ENCODE measurements at regions not wholly inside any gene's neighbourhood (a gene's known extent, or its start where the extent isn't known, plus 50 kb on each side); places are given as distances from the start of the nearest gene placed in this dataset.

GRCh38 chr11:35886759-35887158 lies 57.1 kb upstream of the LDLRAD3 start:
- Histone ChIP-seq H3K27ac (ENCODE audit: extremely low read length, insufficient read depth, low read length) (no peak overlapping the region), H3K36me3 (replicated peaks in 1 of 2; ENCODE audit: control insufficient read depth in 1 of 2, insufficient read depth in 2 of 2, low read length in 2 of 2) (no peaks in the 10 kb centered on the region), H3K4me3 (replicated peaks in 1 of 3; ENCODE audit: insufficient read depth in 1 of 3, low read depth in 2 of 3, low read length in 3 of 3) (no peak overlapping the region), H3K9ac (ENCODE audit: insufficient read depth, low read depth, low read length) (no peak overlapping the region), H3K9me3 (ENCODE audit: low read length) (no peaks in the 10 kb centered on the region), H3K27me3 (ENCODE audit: control insufficient read depth in 1 of 2, insufficient read depth in 2 of 2, low read length in 2 of 2) (peaks cover 0 to 16% of the 10 kb centered on the region in 2 experiments; a peak in 3 of 5 replicates), H3K4me1 (ENCODE audit: insufficient read depth, low read length) (no peaks in the 10 kb centered on the region), H4K20me1 (ENCODE audit: insufficient read depth, low read length) (no peaks in the 10 kb centered on the region), H2AFZ (ENCODE audit: low read length) (no peak overlapping the region), H3K79me2 (ENCODE audit: insufficient read depth, low read length) (no peaks in the 10 kb centered on the region), H3K4me2 (ENCODE audit: low read depth, low read length) (no peak overlapping the region)
- intact Hi-C loops (cut with micrococcal nuclease; ENCODE audit: unreplicated experiment) (no loop called here), in situ Hi-C loops (cut with HindIII; ENCODE audit: extremely low pct_ligation_motif_present, low pct_unique_long_range_greater_than_20kb) (no loop called here)
- DNase-seq (ENCODE audit: low spot score): no peak
- TF ChIP-seq BCL3 (CRISPR knock-in tag; IDR thresholded peaks at IDR 0.05) (no peak), MIER3 (CRISPR knock-in tag; IDR thresholded peaks at IDR 0.05; ENCODE audit: borderline replicate concordance) (no peak), MBNL3 (CRISPR knock-in tag; conservative IDR thresholded peaks at IDR 0.05) (no peak)
- TF ChIP-seq, protein P1, sequence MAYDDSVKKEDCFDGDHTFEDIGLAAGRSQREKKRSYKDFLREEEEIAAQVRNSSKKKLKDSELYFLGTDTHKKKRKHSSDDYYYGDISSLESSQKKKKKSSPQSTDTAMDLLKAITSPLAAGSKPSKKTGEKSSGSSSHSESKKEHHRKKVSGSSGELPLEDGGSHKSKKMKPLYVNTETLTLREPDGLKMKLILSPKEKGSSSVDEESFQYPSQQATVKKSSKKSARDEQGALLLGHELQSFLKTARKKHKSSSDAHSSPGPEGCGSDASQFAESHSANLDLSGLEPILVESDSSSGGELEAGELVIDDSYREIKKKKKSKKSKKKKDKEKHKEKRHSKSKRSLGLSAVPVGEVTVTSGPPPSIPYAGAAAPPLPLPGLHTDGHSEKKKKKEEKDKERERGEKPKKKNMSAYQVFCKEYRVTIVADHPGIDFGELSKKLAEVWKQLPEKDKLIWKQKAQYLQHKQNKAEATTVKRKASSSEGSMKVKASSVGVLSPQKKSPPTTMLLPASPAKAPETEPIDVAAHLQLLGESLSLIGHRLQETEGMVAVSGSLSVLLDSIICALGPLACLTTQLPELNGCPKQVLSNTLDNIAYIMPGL (CRISPR knock-in tag; IDR thresholded peaks at IDR 0.05; ENCODE audit: borderline replicate concordance in 1 of 2, low read depth in 1 of 2): no peak
- ChIA-PET POLR2A (no interaction called here), CTCF (ENCODE audit: low intra/inter-chr PET ratio, low total read pairs) (no interaction called here)
- no peak for FAIRE-seq
- no peak for ATAC-seq
- WGBS (ENCODE audit: low lambda C conversion rate): 40% methylated on average over 2 of the region's 2 CpGs
- no TSS peak for BruUV-seq (replicated peaks)

- ATAC-seq (no peak), DNase-seq (ENCODE audit: low spot score) (no peak), FAIRE-seq (no peak)
- intact Hi-C loops (cut with micrococcal nuclease; ENCODE audit: unreplicated experiment): no loop called here
- in situ Hi-C loops (cut with HindIII; ENCODE audit: extremely low pct_ligation_motif_present, low pct_unique_long_range_greater_than_20kb): no loop called here
- Histone ChIP-seq H3K4me3 (replicated peaks in 1 of 3; ENCODE audit: insufficient read depth in 1 of 3, low read depth in 2 of 3, low read length in 3 of 3) (no peak overlapping the region), H3K27me3 (ENCODE audit: control insufficient read depth in 1 of 2, insufficient read depth in 2 of 2, low read length in 2 of 2) (peaks cover 0 to 16% of the 10 kb centered on the region in 2 experiments; a peak in 3 of 5 replicates), H3K27ac (ENCODE audit: extremely low read length, insufficient read depth, low read length) (no peak overlapping the region), H3K36me3 (replicated peaks in 1 of 2; ENCODE audit: control insufficient read depth in 1 of 2, insufficient read depth in 2 of 2, low read length in 2 of 2) (no peaks in the 10 kb centered on the region), H2AFZ (ENCODE audit: low read length) (no peak overlapping the region), H3K4me1 (ENCODE audit: insufficient read depth, low read length) (no peaks in the 10 kb centered on the region), H3K79me2 (ENCODE audit: insufficient read depth, low read length) (no peaks in the 10 kb centered on the region), H4K20me1 (ENCODE audit: insufficient read depth, low read length) (no peaks in the 10 kb centered on the region), H3K9ac (ENCODE audit: insufficient read depth, low read depth, low read length) (no peak overlapping the region), H3K9me3 (ENCODE audit: low read length) (no peaks in the 10 kb centered on the region), H3K4me2 (ENCODE audit: low read depth, low read length) (no peak overlapping the region)
- no TSS peak for BruUV-seq (replicated peaks)
- 0% methylated on average over 3 of the region's 3 CpGs for WGBS (ENCODE audit: low lambda C conversion rate)
- CTCF ChIA-PET (ENCODE audit: low intra/inter-chr PET ratio, low total read pairs): no interaction called here
- POLR2A ChIA-PET: no interaction called here
- TF ChIP-seq CHD4 (IDR thresholded peaks at IDR 0.05; ENCODE audit: borderline replicate concordance, low read length): no peak
- no peak for TF ChIP-seq ZNF331 (CRISPR knock-in tag; IDR thresholded peaks at IDR 0.05)
- TF ChIP-seq MAX (IDR thresholded peaks at IDR 0.05): no peak
- TF ChIP-seq TSC22D2 (CRISPR knock-in tag; IDR thresholded peaks at IDR 0.05; ENCODE audit: borderline replicate concordance): no peak
- no peak for TF ChIP-seq ZNF782 (CRISPR knock-in tag; IDR thresholded peaks at IDR 0.05; ENCODE audit: borderline replicate concordance)
- TF ChIP-seq NFKB2 (CRISPR knock-in tag; IDR thresholded peaks at IDR 0.05; ENCODE audit: borderline replicate concordance): no peak
- TF ChIP-seq KLF16 (CRISPR knock-in tag; IDR thresholded peaks at IDR 0.05): no peak
- no peak for TF ChIP-seq ATF7-NPFF (CRISPR knock-in tag; IDR thresholded peaks at IDR 0.05; ENCODE audit: low read depth)
- TF ChIP-seq NFE2 (CRISPR knock-in tag; IDR thresholded peaks at IDR 0.05): no peak
- TF ChIP-seq ZNF709 (CRISPR knock-in tag; IDR thresholded peaks at IDR 0.05): no peak
Measured at GRCh38 chr11:35887737-35888136, 56.1 kb upstream of the LDLRAD3 start.
